ENCODE measurements at regions not wholly inside any gene's neighbourhood (a gene's known extent, or its start where the extent isn't known, plus 50 kb on each side); places are given as distances from the start of the nearest gene placed in this dataset.

- peaks cover 17% of the 10 kb centered on the region for H3K4me1 ChIP-seq (replicated peaks)
- H3K4me3 ChIP-seq, result no peak overlapping the region
- no peak for DNase-seq (ENCODE audit: low read depth in 1 of 2, low spot score in 2 of 2)
- H3K9me3 ChIP-seq (replicated peaks), result no peaks in the 10 kb centered on the region
- no peak overlapping the region for H3K27ac ChIP-seq
- no peaks in the 10 kb centered on the region for H3K36me3 ChIP-seq
- no peaks in the 10 kb centered on the region for H3K27me3 ChIP-seq (replicated peaks)
Measured at GRCh38 chr1:56442290-56442877, 137.0 kb downstream of the PLPP3 start.

GRCh38 chr1:56441601-56442000 is 137.8 kb downstream of the PLPP3 start:
- Histone ChIP-seq H3K27ac (no peak overlapping the region), H3K4me1 (replicated peaks) (peaks cover 21% of the 10 kb centered on the region), H3K36me3 (no peaks in the 10 kb centered on the region), H3K4me3 (no peak overlapping the region), H3K9me3 (replicated peaks) (no peaks in the 10 kb centered on the region), H3K27me3 (replicated peaks) (no peaks in the 10 kb centered on the region)
- no peak for DNase-seq (ENCODE audit: low read depth in 1 of 2, low spot score in 2 of 2)

GRCh38 chr1:56439610-56440264 is 139.6 kb downstream of the PLPP3 start:
- H3K4me3 ChIP-seq, result no peak overlapping the region
- DNase-seq (ENCODE audit: low read depth in 1 of 2, low spot score in 2 of 2), result no peak
- no peak overlapping the region for H3K27ac ChIP-seq

GRCh38 chr1:56438901-56439551 is 140.3 kb downstream of the PLPP3 start:
- no peak for DNase-seq (ENCODE audit: low read depth in 1 of 2, low spot score in 2 of 2)
- H3K27ac ChIP-seq, result no peak overlapping the region
- no peaks in the 10 kb centered on the region for H3K9me3 ChIP-seq (replicated peaks)
- H3K4me3 ChIP-seq, result no peak overlapping the region
- peaks cover 22% of the 10 kb centered on the region for H3K4me1 ChIP-seq (replicated peaks)
- no peaks in the 10 kb centered on the region for H3K27me3 ChIP-seq (replicated peaks)
- no peaks in the 10 kb centered on the region for H3K36me3 ChIP-seq

More at GRCh38 chr1:56439610-56440264, 139.6 kb downstream of the PLPP3 start:
- Histone ChIP-seq H3K4me1 (replicated peaks) (peaks cover 19% of the 10 kb centered on the region), H3K36me3 (no peaks in the 10 kb centered on the region), H3K27me3 (replicated peaks) (no peaks in the 10 kb centered on the region), H3K9me3 (replicated peaks) (no peaks in the 10 kb centered on the region)

GRCh38 chr1:56437959-56438358 is 141.4 kb downstream of the PLPP3 start:
- no peaks in the 10 kb centered on the region for H3K9me3 ChIP-seq (replicated peaks)
- no peaks in the 10 kb centered on the region for H3K27me3 ChIP-seq (replicated peaks)
- peaks cover 28% of the 10 kb centered on the region for H3K4me1 ChIP-seq (replicated peaks)
- H3K27ac ChIP-seq, result no peak overlapping the region
- no peak for DNase-seq (ENCODE audit: low read depth in 1 of 2, low spot score in 2 of 2)
- H3K4me3 ChIP-seq, result no peak overlapping the region
- no peaks in the 10 kb centered on the region for H3K36me3 ChIP-seq

GRCh38 chr1:56436912-56437417 is 142.4 kb downstream of the PLPP3 start:
- no peaks in the 10 kb centered on the region for H3K36me3 ChIP-seq
- H3K27me3 ChIP-seq (replicated peaks), result no peaks in the 10 kb centered on the region
- H3K27ac ChIP-seq, result no peak overlapping the region
- H3K4me3 ChIP-seq, result no peak overlapping the region
- no peak for DNase-seq (ENCODE audit: low read depth in 1 of 2, low spot score in 2 of 2)
- H3K9me3 ChIP-seq (replicated peaks), result no peaks in the 10 kb centered on the region
- H3K4me1 ChIP-seq (replicated peaks), result peaks cover 31% of the 10 kb centered on the region

- no peak overlapping the region for H3K27ac ChIP-seq
- H3K4me3 ChIP-seq, result no peak overlapping the region
- no peak for DNase-seq (ENCODE audit: low read depth in 1 of 2, low spot score in 2 of 2)
- H3K27me3 ChIP-seq (replicated peaks), result no peaks in the 10 kb centered on the region
- no peaks in the 10 kb centered on the region for H3K36me3 ChIP-seq
- no peaks in the 10 kb centered on the region for H3K9me3 ChIP-seq (replicated peaks)
- H3K4me1 ChIP-seq (replicated peaks), result peaks cover 31% of the 10 kb centered on the region
Measured at GRCh38 chr1:56436296-56436695, 143.1 kb downstream of the PLPP3 start.

GRCh38 chr1:56435434-56436262 is 143.7 kb downstream of the PLPP3 start:
- H3K27ac ChIP-seq, result no peak overlapping the region
- no peak overlapping the region for H3K4me3 ChIP-seq
- H3K4me1 ChIP-seq (replicated peaks), result peaks cover 33% of the 10 kb centered on the region
- no peak for DNase-seq (ENCODE audit: low read depth in 1 of 2, low spot score in 2 of 2)
- H3K9me3 ChIP-seq (replicated peaks), result no peaks in the 10 kb centered on the region
- H3K27me3 ChIP-seq (replicated peaks), result no peaks in the 10 kb centered on the region
- no peaks in the 10 kb centered on the region for H3K36me3 ChIP-seq

- H3K27ac ChIP-seq, result no peak overlapping the region
- no peaks in the 10 kb centered on the region for H3K36me3 ChIP-seq
- H3K27me3 ChIP-seq (replicated peaks), result no peaks in the 10 kb centered on the region
- H3K4me3 ChIP-seq, result no peak overlapping the region
- peaks cover 41% of the 10 kb centered on the region for H3K4me1 ChIP-seq (replicated peaks)
- no peaks in the 10 kb centered on the region for H3K9me3 ChIP-seq (replicated peaks)
- DNase-seq (ENCODE audit: low read depth in 1 of 2, low spot score in 2 of 2), result no peak
Measured at GRCh38 chr1:56434740-56435139, 144.6 kb downstream of the PLPP3 start.

- Histone ChIP-seq H3K9me3 (replicated peaks) (no peaks in the 10 kb centered on the region), H3K27ac (no peak overlapping the region), H3K36me3 (no peaks in the 10 kb centered on the region), H3K4me3 (no peak overlapping the region), H3K4me1 (replicated peaks) (peaks cover 41% of the 10 kb centered on the region), H3K27me3 (replicated peaks) (no peaks in the 10 kb centered on the region)
- no peak for DNase-seq (ENCODE audit: low read depth in 1 of 2, low spot score in 2 of 2)
Measured at GRCh38 chr1:56434025-56434424, 145.3 kb downstream of the PLPP3 start.

GRCh38 chr1:56433056-56433577 is 146.2 kb downstream of the PLPP3 start:
- Histone ChIP-seq H3K9me3 (replicated peaks) (no peaks in the 10 kb centered on the region), H3K4me3 (no peak overlapping the region), H3K27ac (no peak overlapping the region), H3K4me1 (replicated peaks) (peaks cover 39% of the 10 kb centered on the region), H3K27me3 (replicated peaks) (no peaks in the 10 kb centered on the region), H3K36me3 (no peaks in the 10 kb centered on the region)
- no peak for DNase-seq (ENCODE audit: low read depth in 1 of 2, low spot score in 2 of 2)

- DNase-seq (ENCODE audit: low read depth in 1 of 2, low spot score in 2 of 2), result no peak
- H3K36me3 ChIP-seq, result no peaks in the 10 kb centered on the region
- no peaks in the 10 kb centered on the region for H3K27me3 ChIP-seq (replicated peaks)
- H3K9me3 ChIP-seq (replicated peaks), result no peaks in the 10 kb centered on the region
- H3K27ac ChIP-seq, result no peak overlapping the region
- H3K4me1 ChIP-seq (replicated peaks), result peaks cover 32% of the 10 kb centered on the region
- H3K4me3 ChIP-seq, result no peak overlapping the region
Measured at GRCh38 chr1:56432166-56432971, 147.0 kb downstream of the PLPP3 start.

Data from SJSA1 (cell line).